ENCODE measurements at regions not wholly inside any gene's neighbourhood (a gene's known extent, or its start where the extent isn't known, plus 50 kb on each side); places are given as distances from the start of the nearest gene placed in this dataset.

DNA sequence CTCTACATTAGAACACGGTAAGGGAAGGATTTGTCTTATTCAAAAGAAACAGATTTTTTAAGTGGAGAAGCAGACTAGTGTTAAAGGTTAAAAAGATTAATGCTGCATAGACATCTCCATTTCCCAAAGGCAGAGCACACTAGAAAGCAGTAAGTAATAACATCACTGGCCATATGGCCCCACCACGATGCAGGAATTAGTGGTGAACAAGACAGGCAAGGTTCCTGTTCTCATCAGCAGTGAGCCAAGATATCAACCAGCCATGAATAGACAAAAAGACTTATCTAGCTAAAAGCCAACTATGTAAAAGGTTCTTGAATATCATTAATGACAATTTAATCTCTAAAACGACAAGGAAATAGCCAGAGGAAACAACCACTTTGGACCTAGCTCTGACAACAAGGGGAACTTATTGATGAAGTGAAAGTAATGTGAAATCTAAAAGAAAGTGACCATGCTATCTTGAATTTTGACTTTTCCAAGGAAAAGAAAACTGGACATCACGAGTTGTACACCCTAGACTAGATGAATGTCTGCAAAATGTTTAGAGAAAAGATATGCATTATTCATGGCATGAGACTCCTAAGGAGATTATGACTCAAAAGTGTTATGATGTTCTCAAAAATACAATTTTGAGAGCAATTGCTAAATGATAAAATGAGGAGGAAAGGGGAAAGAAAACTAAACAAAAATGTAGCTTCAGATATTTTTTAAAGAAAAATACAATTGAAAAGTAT lies 157.9 kb upstream of the STXBP5 start:
- no peak for DNase-seq

DNA sequence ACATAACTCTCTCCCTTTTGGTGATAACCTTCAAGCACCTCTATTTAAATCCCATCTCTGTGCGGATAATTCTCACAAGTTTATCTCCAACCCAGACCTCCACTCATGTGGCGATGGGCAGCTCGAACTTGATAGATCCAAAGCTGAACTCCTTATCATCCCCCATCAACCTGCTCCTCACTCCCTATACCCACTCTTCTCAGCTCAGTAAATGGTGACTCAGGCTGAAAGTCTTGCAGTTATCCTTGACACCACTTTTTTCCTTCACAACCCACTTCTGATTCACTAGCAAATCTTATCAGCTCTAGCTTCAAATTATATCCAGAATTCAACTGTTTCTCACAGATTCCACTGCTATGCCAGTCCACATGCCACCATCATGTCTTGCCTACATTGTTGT lies 155.3 kb upstream of the STXBP5 start:
- DNase-seq = no peak

DNA sequence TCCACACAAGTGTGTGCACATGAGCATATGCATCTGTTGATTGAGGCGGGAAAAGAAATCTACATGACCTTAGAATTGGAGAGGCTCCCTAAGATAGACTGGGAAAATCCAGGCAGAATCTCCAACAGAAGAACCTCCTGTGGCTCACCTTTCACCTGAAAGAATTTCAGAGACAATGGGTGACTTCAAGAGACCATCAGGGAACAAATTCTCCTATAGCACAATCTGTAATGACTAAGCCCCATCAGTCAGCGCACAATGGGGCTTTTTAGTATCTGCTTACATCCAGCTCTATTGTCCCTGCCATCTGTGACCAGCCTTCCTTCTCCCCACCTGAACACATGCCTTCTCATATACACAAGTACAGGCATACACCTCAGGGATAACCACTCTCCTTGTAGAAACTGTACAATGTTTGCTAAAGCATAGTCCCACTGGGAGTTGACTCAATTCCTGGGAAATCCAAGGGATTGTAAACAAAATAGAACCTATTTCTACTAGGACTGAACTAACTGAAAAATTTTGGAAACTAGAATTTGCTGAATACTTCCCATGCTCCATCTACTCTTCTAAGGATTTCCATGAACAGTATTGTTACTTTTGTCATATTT lies 150.8 kb upstream of the STXBP5 start:
- no peak for DNase-seq

DNA sequence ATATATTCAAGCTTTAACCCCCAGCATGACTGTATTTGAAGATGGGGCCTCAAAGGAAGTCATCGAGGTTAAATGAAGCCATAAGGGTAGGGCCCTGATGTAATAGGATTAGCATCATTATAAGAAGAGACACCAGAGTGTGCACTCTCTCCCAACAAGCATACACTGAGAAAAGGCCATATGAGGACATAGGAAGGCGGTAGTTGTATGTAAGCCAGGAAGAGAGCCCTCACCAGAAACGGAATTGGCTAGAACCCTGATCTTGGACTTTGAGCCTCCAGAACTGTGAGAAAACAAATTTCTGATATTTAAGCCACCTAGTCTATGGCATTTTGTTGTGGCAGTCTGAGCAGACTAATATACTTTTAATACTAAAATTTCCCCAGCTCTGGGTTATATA lies 150.1 kb upstream of the STXBP5 start:
- no peak for DNase-seq

DNA sequence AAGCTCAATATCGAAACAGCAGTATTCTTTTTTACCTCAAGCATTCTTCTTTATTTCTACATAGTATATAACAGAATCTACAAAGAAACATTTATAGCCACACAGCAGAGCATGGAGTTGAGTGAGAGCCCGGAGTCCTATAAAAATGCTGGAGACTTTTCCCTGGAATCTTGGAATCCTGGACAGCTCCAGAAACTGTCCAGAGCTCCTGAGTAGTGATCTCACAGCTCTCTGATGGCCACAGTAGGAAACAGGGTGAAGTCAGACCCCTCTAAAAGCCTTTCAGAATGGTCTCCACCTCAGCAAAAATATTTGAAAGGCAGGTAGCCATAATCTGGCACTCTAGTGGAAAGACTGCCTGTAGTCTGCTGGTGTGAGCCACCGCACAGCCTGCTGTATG lies 149.3 kb upstream of the STXBP5 start:
- DNase-seq = no peak

DNA sequence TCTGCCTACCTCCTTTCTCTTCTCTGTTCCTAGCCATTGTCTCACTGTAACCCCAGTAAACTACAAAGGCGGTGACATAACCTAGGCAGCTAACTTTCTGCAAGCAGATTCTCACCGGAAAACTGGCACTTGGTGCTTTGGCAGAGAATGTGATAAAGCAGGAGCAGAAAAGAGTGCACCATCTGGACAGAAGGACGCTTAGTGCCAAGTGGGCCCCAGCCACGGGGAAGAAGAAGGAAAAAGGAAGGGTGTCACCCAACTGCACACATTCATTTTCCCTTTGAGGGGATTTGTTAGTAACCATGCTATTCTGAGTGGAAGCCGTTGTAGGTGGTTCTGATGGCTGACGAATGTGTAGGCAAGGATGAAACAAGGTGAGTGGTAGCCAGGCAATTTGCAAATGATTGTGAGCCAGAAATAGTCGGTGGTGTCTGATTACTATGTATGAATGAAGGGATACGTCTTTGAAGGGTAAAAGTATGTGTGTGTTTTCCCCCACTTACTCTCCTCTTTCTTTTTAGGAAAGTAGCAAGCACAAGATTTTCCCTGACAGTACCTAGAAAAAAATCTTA lies 148.3 kb upstream of the STXBP5 start:
- DNase-seq = peak; percentile 17

DNA sequence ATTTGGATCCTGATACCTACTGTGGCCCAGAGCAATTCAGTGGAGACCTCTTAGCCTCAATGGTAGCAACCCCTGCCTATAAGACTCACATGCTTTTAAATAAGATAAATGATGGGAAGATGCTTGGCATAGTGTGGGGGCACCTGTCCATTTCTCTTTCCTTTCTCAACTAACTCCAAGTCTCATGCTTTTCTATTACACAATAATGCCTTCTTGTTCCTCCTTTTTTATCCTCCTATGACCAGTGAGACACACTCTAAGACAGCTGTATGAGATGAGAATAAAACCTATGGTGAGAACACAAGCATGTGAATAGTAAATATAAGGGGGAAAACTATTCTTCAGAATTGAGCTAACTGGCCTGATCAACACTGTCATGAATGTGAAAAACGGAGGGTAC lies 147.0 kb upstream of the STXBP5 start:
- no peak for DNase-seq

DNA sequence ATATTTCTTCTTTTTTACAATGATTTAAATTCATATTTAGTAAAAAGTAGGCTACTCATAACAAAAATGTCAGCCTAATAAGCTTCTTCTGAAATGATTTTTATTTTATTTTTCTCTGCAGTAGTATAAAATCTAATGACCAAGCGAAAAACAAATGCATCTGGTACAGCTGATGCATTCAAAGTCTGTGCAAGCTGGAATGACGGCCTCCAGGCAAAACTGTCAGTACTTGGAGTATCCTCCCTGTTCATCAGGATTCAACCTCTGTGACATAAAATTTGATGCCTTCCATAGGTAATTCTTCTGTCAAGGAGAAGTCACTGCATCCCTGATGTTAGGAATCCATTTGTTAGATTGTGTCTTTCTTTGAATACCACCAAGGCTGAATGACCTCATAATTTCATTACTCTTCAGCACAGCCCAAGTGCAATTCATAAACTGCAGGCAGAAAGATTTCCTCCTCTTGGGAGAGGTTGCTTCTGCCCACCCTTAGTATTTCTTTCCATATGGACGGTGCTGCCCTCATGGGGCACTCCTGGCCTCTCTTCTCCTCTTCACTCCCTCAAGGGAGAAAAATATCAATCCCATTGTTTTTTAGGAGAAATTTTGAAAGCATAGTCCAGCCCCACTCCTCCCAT lies 146.4 kb upstream of the STXBP5 start:
- no peak for DNase-seq

DNA sequence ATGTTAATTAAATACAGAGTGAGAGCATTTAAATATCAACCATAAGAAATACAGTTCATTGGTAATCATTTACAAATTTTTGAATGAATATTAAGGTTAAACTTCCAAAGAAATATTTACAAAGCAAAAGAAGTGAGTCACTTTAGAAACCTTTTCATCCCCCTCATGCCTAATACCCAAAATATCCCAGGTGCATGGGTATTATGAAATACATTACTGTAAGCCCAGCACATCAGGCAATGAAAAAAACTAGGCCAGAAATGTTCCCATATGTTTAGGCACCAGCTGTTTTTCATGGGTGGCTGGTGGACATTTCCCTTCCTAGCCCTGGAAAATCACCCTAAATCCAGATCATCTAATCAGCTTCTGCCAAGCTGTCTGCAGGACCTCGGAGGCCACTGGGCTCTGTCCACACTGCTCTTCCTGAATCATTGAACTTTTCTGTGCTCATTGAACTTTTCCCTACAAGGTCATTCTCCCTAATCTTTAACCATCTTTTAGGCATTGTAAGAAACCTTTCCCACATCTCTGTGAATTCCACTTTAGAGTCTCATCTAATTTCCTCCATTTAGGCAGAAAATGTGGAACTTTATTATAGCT lies 145.3 kb upstream of the STXBP5 start:
- no peak for DNase-seq

DNA sequence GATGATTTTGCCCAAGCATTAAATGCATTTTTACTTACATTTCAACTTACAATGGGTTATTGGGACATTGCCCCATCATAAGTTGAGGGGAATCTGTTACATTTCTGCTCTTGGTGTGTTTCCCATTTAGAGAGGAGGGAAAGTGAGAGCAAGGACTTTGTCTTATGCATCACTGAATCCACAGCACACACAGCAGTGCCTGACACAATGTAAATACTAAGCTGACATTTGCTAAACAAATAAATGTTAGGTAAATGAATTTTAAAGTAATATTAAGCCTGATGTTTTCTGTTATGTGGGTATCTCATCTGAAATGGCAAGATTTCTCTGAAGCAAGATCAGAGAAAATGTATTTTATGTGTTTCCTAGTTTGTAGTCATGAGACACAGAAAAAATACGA lies 143.6 kb upstream of the STXBP5 start:
- DNase-seq = no peak

DNA sequence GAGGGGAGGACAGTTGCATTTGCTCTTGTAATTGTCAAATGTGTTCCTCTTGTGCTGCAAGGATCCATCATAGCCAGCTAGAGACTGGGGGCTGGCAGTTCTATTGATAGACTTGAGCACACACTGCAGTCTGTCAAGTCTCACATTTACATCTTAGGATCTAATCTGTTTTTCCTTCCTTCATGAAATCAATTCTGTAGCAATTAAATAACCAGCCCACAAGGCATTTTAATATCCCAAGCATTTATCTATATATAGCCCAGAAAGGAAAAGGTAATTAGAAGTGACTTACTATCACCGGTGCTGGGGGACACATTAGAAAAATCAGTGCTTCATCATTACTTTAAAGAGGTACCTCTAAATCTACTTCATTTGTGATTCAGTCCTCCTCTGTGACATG lies 143.0 kb upstream of the STXBP5 start:
- no peak for DNase-seq

DNA sequence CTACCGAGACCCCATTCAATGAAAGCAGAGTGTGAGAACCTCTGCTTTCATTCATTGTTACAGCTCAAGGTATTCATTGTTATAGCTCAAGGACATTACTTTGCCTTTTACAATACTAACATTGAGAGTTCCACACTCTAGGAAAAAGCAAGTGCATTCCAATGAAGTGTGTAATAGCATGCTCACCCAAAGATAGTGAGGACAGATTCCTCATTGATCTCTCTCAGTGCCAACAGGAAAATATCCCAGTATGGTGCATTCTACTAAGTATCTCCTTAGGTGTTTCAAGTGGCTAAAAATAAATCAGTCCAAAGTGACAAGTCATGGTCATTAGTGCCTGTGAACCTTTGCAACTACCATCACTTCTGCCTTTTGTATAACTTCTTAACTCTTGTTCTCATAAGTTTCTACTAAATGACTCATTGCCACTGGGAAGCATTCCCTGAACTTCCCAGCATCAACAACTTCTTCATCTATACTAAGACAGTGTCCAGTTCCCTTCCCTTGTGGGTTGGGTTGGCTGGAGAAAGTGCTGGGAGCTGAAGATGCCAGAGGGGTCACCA lies 140.7 kb upstream of the STXBP5 start:
- DNase-seq = no peak

DNA sequence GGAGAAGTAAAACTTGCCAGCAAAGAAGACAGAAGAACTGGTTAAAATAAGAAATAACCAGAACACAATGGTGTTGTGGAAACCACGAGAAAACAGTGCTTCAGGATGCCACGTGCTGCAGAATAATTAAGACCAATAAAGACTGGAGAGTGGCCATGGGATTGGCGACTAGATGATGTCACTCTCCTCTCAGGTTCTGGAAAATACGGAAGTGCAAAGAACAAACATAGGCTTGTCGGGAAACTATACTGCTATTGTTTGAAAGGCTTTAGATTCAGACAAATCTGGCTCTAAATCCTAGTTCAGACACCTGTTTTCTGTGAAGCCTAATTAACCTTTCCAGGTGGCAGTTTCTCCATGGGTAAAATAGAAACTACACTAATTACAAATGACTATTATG lies 138.4 kb upstream of the STXBP5 start:
- no peak for DNase-seq

DNA sequence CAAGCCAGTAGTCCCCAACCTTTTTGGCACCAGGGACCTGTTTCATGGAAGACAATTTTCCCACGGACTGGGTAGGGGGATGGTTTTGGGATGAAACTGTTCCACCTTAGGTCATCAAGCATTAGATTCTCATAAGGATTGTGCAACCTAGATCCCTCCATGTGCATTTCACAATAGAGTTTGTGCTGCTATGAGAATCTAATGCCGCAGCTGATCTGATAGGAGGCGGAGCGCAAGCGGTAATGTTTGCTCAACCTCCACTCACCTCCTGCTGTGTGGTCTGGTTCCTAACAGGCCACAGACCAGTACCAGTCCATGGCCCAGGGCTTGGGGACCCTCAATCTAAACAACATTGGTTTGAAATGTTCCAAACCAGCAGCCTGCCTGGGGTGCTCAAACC lies 137.0 kb upstream of the STXBP5 start:
- DNase-seq = no peak

DNA sequence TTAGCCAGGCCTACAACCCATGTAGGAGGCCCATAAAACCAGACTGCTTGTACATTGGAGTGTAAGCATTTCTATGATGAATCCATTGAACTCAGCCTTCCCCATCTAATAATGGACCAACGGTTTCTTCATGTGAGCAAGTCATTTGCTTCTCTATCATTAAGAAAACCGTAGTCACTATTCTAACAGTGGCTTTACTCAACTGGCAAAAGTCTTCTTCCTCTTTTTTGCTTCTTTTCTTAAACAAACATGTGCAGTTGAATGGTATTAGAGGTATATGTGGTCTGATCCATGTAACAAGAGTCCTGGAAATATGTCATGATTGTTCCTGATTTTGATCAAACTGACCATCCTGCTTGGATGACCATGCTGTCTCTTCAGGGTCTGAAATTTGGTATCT lies 132.4 kb upstream of the STXBP5 start:
- no peak for DNase-seq

DNA sequence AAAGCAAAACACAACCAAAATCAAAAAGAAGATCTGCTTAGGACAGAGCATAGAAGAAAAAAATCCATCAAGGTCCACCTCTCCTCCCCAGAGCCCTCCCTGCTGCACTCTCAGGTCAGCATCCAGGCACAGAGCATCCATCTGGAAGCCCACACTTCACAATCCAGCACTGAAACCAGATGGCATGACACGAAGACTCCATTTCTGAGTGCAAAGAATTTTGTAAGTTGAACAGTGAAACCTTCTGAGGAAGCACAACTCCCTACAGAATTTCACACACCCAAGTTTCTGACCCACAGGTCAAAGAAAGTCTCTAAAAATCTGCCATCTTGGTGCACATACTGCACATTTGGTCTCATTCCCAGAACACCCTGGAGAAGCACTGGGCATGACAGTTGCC lies 128.8 kb upstream of the STXBP5 start:
- DNase-seq = no peak

DNA sequence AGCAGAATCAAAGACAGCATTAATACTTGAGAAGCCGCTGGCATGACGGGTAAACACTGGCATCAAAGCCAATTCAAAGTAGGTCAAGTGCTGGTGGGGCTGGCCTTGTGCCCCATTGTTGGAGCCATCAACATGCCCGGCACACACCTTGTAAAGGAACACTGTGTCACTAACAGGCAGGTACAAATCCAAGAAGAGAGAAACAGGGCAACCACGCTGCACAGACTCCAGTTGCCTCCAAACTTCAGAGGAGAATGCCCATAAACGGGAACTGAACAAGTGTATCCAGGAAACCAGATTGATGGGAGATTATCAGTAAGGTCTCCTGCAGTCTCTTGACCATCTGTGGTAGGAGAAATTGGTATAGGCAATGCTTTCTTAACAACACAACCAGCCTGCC lies 127.0 kb upstream of the STXBP5 start:
- no peak for DNase-seq

DNA sequence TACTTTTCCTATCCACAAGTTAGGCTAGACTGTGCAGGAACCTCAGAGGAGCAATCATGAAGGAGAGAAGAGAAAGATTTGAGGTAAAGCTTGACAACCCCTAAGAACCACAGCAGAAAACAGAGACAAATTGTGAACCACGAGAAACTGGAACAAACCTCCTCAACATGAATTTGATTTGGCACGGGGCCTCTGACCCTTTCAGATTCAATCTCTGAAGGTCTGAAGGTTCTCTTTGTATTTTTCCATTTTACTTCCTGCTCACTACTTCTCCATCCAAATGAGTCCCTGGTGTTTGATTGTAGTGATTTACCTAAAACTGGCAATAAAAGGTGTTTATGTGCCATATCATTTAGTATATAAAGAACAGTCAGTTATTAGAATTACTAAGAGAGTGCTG lies 126.1 kb upstream of the STXBP5 start:
- no peak for DNase-seq

DNA sequence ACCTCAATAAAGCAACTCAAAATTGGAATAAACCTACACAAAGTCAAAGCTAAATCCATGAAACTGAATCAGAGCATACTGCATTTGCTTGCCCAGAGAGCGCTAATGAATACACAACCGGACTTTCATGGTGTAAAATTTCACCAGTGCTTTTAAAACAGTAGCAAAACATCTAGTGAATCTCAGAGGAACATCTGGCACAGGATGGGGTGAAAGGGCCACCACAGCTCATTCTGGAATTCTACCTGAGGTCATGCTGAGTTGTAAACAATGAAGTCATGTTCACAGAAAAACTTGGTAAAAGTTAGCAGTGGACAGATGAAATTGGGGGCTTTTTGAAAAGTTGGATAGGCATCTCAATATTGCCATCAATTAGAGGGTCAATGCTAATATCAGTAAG lies 125.6 kb upstream of the STXBP5 start:
- no peak for DNase-seq

DNA sequence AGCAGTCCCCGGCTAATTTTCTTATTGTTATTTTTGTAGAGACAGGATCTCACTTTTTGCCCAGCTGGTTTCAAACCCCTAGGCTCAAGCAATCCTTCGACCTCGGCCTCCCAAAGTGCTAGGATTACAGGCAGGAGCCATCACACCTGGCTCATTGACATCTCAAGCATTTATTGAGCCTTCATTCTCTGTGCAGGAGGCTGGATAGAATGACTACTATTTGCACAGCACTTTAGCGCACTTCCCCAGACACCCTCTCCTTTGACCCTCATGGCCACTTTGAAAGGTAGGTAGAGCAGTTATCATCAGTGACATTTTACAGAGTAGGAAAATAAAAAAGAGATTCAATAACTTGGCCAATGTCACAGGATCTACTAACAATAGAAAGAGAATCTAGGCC lies 124.0 kb upstream of the STXBP5 start:
- DNase-seq = no peak

DNA sequence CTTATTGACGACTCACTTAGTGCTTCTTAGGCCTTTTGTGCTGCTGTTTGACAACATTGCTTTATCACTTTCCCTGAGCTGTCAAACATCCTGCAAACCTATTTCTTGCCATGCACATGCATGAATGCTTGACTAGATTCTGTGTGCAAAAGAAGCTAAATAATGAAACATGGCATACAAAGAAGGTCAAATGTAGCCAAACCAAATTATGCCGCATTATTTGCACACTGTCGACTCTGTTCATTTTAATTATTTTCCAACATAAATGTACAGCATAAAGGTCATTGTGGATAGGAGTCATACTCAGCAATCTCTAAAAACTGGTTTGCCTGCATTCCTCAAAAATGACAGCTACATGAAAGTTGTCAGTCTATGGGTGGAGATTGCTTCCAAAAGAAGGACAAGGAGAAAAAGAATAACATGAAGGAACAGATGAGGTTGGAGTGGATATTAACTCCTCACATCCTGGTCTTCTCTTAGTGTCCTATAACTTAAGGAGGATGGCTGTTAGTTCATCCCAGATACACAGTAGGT lies 123.1 kb upstream of the STXBP5 start:
- DNase-seq = no peak

DNA sequence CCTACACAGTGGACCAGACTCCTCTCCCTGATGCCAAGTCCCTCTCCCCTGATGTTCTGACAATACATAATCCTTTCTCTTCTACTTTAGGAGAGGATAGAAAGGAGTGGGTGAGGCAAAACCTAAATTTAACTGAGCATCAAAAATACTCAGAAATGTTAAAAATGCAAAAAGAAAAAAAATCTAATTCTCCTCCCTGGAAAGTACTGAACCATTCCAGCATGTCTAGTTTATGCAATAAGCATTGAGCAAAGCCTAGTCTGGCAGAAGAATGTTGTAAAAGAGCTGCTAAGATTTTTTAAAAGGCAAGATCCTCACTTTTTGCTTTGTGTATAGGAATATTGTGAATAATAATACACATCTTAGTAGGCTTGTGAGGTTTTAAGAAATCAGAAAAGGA lies 116.6 kb upstream of the STXBP5 start:
- no peak for DNase-seq

DNA sequence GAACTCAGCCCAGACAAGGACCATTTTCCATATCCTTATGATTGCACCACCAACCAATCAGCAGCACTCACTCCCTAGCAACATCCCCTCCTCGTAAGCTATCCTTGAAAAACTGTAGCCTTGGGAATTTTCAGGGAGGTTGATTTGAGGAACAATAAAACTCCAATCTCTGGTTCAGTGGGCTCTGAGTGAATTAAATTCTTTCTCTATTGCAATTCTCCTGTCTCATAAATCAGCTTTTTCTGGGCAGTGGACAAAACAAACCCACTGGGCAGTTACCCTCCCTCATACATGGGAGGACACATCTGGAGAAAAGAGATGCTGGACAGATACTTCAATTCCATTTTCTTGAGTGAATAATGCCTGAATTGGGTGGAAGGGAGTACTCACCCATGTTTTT lies 115.4 kb upstream of the STXBP5 start:
- DNase-seq = no peak

Data from femur (tissue), 1 donor.